C4-2B (cell line): ENCODE measurements at regions not wholly inside any gene's neighbourhood (a gene's known extent, or its start where the extent isn't known, plus 50 kb on each side); places are given as distances from the start of the nearest gene placed in this dataset.

ENCODE experiments used
- ZFX ChIP-seq: fragments of 450-650 bp; IDR thresholded peaks from 2 replicates; pipeline ENCODE4 v1.6.1; 2017
- TF ChIP-seq, protein P1 (sequence below): fragments of 450-650 bp; conservative IDR thresholded peaks from 2 replicates; pipeline ENCODE4 v1.5.1; 2017; ENCODE audit warnings: mild to moderate bottlenecking

DNA sequence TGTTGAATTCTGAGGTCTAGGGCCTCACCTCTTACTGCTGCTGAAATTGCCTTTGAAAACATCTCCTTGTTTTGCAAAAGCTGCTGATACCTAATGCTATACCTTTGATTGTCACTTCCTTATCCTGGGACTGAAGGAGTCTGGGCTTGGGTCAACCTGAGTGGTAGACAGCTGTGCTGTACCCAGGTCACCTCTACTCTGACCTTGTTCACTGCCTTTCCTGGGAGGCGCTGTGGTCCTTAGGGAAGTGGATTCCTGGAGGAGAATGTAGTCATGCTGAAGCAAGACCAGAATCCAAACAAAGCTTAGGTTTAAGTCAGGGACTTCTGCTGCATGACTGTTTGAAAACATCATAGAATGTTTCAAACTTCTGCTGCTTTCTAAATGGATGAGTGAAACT is 191.4 kb downstream of the SNAPC1 start:
- TF ChIP-seq, protein P1, sequence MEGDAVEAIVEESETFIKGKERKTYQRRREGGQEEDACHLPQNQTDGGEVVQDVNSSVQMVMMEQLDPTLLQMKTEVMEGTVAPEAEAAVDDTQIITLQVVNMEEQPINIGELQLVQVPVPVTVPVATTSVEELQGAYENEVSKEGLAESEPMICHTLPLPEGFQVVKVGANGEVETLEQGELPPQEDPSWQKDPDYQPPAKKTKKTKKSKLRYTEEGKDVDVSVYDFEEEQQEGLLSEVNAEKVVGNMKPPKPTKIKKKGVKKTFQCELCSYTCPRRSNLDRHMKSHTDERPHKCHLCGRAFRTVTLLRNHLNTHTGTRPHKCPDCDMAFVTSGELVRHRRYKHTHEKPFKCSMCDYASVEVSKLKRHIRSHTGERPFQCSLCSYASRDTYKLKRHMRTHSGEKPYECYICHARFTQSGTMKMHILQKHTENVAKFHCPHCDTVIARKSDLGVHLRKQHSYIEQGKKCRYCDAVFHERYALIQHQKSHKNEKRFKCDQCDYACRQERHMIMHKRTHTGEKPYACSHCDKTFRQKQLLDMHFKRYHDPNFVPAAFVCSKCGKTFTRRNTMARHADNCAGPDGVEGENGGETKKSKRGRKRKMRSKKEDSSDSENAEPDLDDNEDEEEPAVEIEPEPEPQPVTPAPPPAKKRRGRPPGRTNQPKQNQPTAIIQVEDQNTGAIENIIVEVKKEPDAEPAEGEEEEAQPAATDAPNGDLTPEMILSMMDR: no peak
- TF ChIP-seq ZFX: no peak
